Sigmoid colon (tissue), 3 donors: ENCODE measurements at regions not wholly inside any gene's neighbourhood (a gene's known extent, or its start where the extent isn't known, plus 50 kb on each side); places are given as distances from the start of the nearest gene placed in this dataset.

Experiments used
- CTCF ChIP-seq, 4 experiments: fragments of 450-650 bp in 3 of 4; fragments of 200-600 bp in 1 of 4; IDR thresholded peaks; one replicate each; pipeline ENCODE4 v1.5.1; 2016 to 2019; ENCODE audit warnings: antibody characterized with exemption in 4 of 4, mild to moderate bottlenecking in 3 of 4, moderate library complexity in 2 of 4
- POLR2A ChIP-seq, 2 donors: fragments of 450-650 bp; IDR thresholded peaks; one replicate each; pipeline ENCODE4 v1.6.1; 2016; ENCODE audit warnings: antibody characterized with exemption in 2 of 2, mild to moderate bottlenecking in 2 of 2, moderate library complexity in 2 of 2

DNA sequence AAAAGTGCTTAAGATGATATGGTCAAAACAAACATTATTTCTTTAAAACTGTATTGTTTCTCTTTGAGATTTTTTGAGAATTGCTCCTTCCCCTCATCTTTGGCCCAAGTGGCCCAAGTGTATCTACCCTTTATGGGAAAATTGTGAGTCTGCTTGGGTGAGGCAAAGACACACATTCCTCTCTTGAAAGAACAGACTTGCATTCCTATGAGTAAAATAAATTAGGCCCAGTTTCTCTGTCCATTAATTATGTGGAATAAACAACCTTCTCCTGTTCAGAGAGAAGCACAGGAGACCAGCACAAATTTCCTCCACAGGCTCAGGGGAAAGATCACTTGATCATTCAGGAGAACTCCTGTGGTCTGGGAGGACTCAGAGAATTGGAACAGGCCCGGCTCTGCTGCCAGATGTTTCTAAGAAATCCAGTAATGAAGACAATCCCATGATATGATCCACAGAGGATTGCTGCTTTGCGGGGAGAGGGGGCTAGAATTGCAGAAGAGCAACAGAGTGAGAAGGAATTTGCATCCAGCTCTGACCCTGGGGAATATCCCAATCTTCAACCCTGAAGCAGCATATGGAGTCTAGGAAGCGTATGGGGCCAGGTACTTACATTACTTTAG is 53.8 kb upstream of the BOC start:
- TF ChIP-seq CTCF (IDR thresholded peaks at IDR 0.05) = no peak
- TF ChIP-seq POLR2A (IDR thresholded peaks at IDR 0.05) = no peak
